ENCODE measurements at regions not wholly inside any gene's neighbourhood (a gene's known extent, or its start where the extent isn't known, plus 50 kb on each side); places are given as distances from the start of the nearest gene placed in this dataset.

GRCh38 chr2:116413659-116414058, 1400.8 kb upstream of the DDX18 start:
- H3K9me3 Mint-ChIP-seq: peaks cover 4 to 54% (median 12%) of the 10 kb centered on the region in 7 donors
- no peak overlapping the region for H3K27ac Mint-ChIP-seq
- no peaks in the 10 kb centered on the region for H3K36me3 Mint-ChIP-seq
- H3K4me1 ChIP-seq (ENCODE audit: control insufficient read depth, insufficient read depth, low read length, poor library complexity, severe bottlenecking): no peaks in the 10 kb centered on the region
- ATAC-seq (ENCODE audit: low read depth in 2 of 2): no peak
- H3K27me3 ChIP-seq (ENCODE audit: control insufficient read depth, insufficient read depth, low read length): no peaks in the 10 kb centered on the region
- H3K27ac ChIP-seq (ENCODE audit: insufficient read depth, low read length, poor library complexity, severe bottlenecking): no peak overlapping the region
- H3K9me3 ChIP-seq (ENCODE audit: control insufficient read depth in 2 of 2, low read length in 2 of 2): no peaks in the 10 kb centered on the region
- no peak overlapping the region for H3K4me3 Mint-ChIP-seq
- DNase-seq: no peak
- H3K36me3 ChIP-seq (ENCODE audit: control insufficient read depth, insufficient read depth, low read length): no peaks in the 10 kb centered on the region
- no peaks in the 10 kb centered on the region for H3K4me1 Mint-ChIP-seq
- H3K4me3 ChIP-seq (ENCODE audit: low read depth, low read length): no peak overlapping the region
- no peaks in the 10 kb centered on the region for H3K27me3 Mint-ChIP-seq

- no peak for ATAC-seq (ENCODE audit: low read depth in 2 of 2)
- H3K4me1 ChIP-seq (ENCODE audit: control insufficient read depth, insufficient read depth, low read length, poor library complexity, severe bottlenecking): no peaks in the 10 kb centered on the region
- H3K27ac Mint-ChIP-seq: no peak overlapping the region
These were observed 1397.6 kb upstream of the DDX18 start for GRCh38 chr2:116416731-116417377.

GRCh38 chr2:116435648-116436047, 1378.8 kb upstream of the DDX18 start:
- Mint-ChIP-seq H3K36me3 (no peaks in the 10 kb centered on the region), H3K9me3 (peaks cover 0 to 34% (median 8%) of the 10 kb centered on the region in 7 donors), H3K4me1 (peaks cover 0 to 5% (median 0%) of the 10 kb centered on the region in 4 donors), H3K4me3 (no peak overlapping the region), H3K27ac (no peak overlapping the region), H3K27me3 (no peaks in the 10 kb centered on the region)
- no peaks in the 10 kb centered on the region for H3K36me3 ChIP-seq (ENCODE audit: control insufficient read depth, insufficient read depth, low read length)
- no peak for DNase-seq
- H3K27me3 ChIP-seq (ENCODE audit: control insufficient read depth, insufficient read depth, low read length): no peaks in the 10 kb centered on the region
- H3K4me1 ChIP-seq (ENCODE audit: control insufficient read depth, insufficient read depth, low read length, poor library complexity, severe bottlenecking): no peaks in the 10 kb centered on the region
- no peak overlapping the region for H3K27ac ChIP-seq (ENCODE audit: insufficient read depth, low read length, poor library complexity, severe bottlenecking)
- H3K4me3 ChIP-seq (ENCODE audit: low read depth, low read length): no peak overlapping the region
- peaks cover 1 to 3% of the 10 kb centered on the region in 2 experiments for H3K9me3 ChIP-seq (ENCODE audit: control insufficient read depth in 2 of 2, low read length in 2 of 2)
- no peak for ATAC-seq (ENCODE audit: low read depth in 2 of 2)

More at GRCh38 chr2:116416731-116417377, 1397.6 kb upstream of the DDX18 start:
- Histone ChIP-seq H3K4me3 (ENCODE audit: low read depth, low read length) (no peak overlapping the region), H3K27me3 (ENCODE audit: control insufficient read depth, insufficient read depth, low read length) (no peaks in the 10 kb centered on the region), H3K36me3 (ENCODE audit: control insufficient read depth, insufficient read depth, low read length) (no peaks in the 10 kb centered on the region), H3K9me3 (ENCODE audit: control insufficient read depth in 2 of 2, low read length in 2 of 2) (no peaks in the 10 kb centered on the region), H3K27ac (ENCODE audit: insufficient read depth, low read length, poor library complexity, severe bottlenecking) (no peak overlapping the region)
- H3K4me1 Mint-ChIP-seq: no peaks in the 10 kb centered on the region
- DNase-seq: no peak
- peaks cover 4 to 48% (median 13%) of the 10 kb centered on the region in 7 donors for H3K9me3 Mint-ChIP-seq
- H3K27me3 Mint-ChIP-seq: no peaks in the 10 kb centered on the region
- H3K4me3 Mint-ChIP-seq: no peak overlapping the region
- H3K36me3 Mint-ChIP-seq: no peaks in the 10 kb centered on the region

DNA sequence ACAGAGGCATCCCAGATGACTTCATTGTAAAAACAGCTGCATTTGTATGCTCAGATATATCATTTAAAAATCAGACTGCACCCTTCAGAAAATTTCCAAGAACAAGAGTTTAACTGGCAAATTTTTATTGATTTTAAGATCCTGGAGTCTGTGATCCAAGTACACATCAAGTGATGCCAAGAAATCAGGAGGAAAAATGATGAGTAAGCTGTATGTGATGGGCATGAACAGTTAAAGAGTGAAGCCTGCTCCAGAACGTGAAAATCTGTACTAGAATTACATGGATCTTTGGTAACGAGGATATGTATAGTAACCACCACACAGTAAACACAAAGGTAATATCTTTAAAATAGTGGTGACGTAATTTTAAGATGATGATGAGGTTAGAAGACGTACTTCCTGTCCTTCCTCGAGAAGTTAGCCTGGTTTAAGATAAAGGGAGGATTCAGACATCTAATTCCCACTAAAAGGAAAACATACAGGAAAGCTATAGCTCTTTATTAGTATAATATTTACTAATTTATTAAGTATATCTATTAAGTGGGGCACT, 1374.3 kb upstream of the DDX18 start:
- H3K36me3 Mint-ChIP-seq: peaks cover 4% of the 10 kb centered on the region
- no peaks in the 10 kb centered on the region for H3K36me3 ChIP-seq (ENCODE audit: control insufficient read depth, insufficient read depth, low read length)
- H3K27ac ChIP-seq (ENCODE audit: insufficient read depth, low read length, poor library complexity, severe bottlenecking): no peak overlapping the region
- no peak overlapping the region for H3K4me3 Mint-ChIP-seq
- H3K4me3 ChIP-seq (ENCODE audit: low read depth, low read length): no peak overlapping the region
- H3K9me3 ChIP-seq (ENCODE audit: control insufficient read depth in 2 of 2, low read length in 2 of 2): peaks cover 2 to 11% of the 10 kb centered on the region in 2 experiments
- DNase-seq (no peak), ATAC-seq (ENCODE audit: low read depth in 2 of 2) (no peak)
- H3K27me3 ChIP-seq (ENCODE audit: control insufficient read depth, insufficient read depth, low read length): no peaks in the 10 kb centered on the region
- H3K4me1 Mint-ChIP-seq: peaks cover 0 to 5% (median 0%) of the 10 kb centered on the region in 4 donors
- H3K27ac Mint-ChIP-seq: no peak overlapping the region
- no peaks in the 10 kb centered on the region for H3K4me1 ChIP-seq (ENCODE audit: control insufficient read depth, insufficient read depth, low read length, poor library complexity, severe bottlenecking)
- peaks cover 0 to 30% (median 8%) of the 10 kb centered on the region in 7 donors for H3K9me3 Mint-ChIP-seq
- H3K27me3 Mint-ChIP-seq: no peaks in the 10 kb centered on the region

DNA sequence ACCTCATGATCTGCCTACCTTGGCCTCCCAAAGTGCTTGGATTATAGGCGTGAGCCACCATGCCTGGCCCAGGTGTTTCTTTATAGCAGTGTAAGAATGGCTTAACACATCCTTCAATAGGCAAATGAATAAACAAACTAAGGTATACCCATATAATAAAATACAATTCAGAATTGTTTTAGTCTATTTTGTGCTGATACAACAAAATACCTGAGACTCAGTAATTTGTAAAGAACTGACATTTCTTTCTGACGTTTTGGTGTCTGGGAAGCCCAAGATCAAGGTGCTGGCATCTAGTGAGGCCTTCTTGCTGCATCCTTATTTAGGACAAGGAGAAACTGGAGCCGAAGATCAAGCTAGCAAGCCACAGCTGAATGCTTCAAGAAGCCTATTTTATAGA, 1372.1 kb upstream of the DDX18 start:
- Mint-ChIP-seq H3K36me3 (peaks cover 4% of the 10 kb centered on the region), H3K27me3 (no peaks in the 10 kb centered on the region), H3K9me3 (peaks cover 4 to 36% (median 14%) of the 10 kb centered on the region in 7 donors)

GRCh38 chr2:116444256-116444872, 1370.1 kb upstream of the DDX18 start:
- H3K27me3 Mint-ChIP-seq: no peaks in the 10 kb centered on the region
- no peaks in the 10 kb centered on the region for H3K36me3 ChIP-seq (ENCODE audit: control insufficient read depth, insufficient read depth, low read length)

More for the DNA sequence above, 1372.1 kb upstream of the DDX18 start:
- Mint-ChIP-seq H3K4me1 (no peaks in the 10 kb centered on the region), H3K27ac (no peak overlapping the region), H3K4me3 (no peak overlapping the region)
- H3K27ac ChIP-seq (ENCODE audit: insufficient read depth, low read length, poor library complexity, severe bottlenecking): no peak overlapping the region
- peaks cover 2 to 12% of the 10 kb centered on the region in 2 experiments for H3K9me3 ChIP-seq (ENCODE audit: control insufficient read depth in 2 of 2, low read length in 2 of 2)
- H3K27me3 ChIP-seq (ENCODE audit: control insufficient read depth, insufficient read depth, low read length): no peaks in the 10 kb centered on the region
- H3K4me3 ChIP-seq (ENCODE audit: low read depth, low read length): no peak overlapping the region
- ATAC-seq (ENCODE audit: low read depth in 2 of 2) (no peak), DNase-seq (no peak)
- H3K36me3 ChIP-seq (ENCODE audit: control insufficient read depth, insufficient read depth, low read length): no peaks in the 10 kb centered on the region
- no peaks in the 10 kb centered on the region for H3K4me1 ChIP-seq (ENCODE audit: control insufficient read depth, insufficient read depth, low read length, poor library complexity, severe bottlenecking)

GRCh38 chr2:116450990-116451389, 1363.5 kb upstream of the DDX18 start:
- no peaks in the 10 kb centered on the region for H3K36me3 Mint-ChIP-seq
- no peak for ATAC-seq (ENCODE audit: low read depth in 2 of 2)
- H3K9me3 Mint-ChIP-seq: peaks cover 4 to 22% (median 12%) of the 10 kb centered on the region in 7 donors
- H3K27ac Mint-ChIP-seq: no peak overlapping the region
- no peak overlapping the region for H3K4me3 Mint-ChIP-seq
- Histone ChIP-seq H3K36me3 (ENCODE audit: control insufficient read depth, insufficient read depth, low read length) (no peaks in the 10 kb centered on the region), H3K9me3 (ENCODE audit: control insufficient read depth in 2 of 2, low read length in 2 of 2) (no peaks in the 10 kb centered on the region), H3K4me1 (ENCODE audit: control insufficient read depth, insufficient read depth, low read length, poor library complexity, severe bottlenecking) (no peaks in the 10 kb centered on the region), H3K27ac (ENCODE audit: insufficient read depth, low read length, poor library complexity, severe bottlenecking) (no peak overlapping the region), H3K4me3 (ENCODE audit: low read depth, low read length) (no peak overlapping the region), H3K27me3 (ENCODE audit: control insufficient read depth, insufficient read depth, low read length) (no peaks in the 10 kb centered on the region)
- no peak for DNase-seq
- no peaks in the 10 kb centered on the region for H3K4me1 Mint-ChIP-seq
- H3K27me3 Mint-ChIP-seq: no peaks in the 10 kb centered on the region

More at GRCh38 chr2:116444256-116444872, 1370.1 kb upstream of the DDX18 start:
- Histone ChIP-seq H3K4me3 (ENCODE audit: low read depth, low read length) (no peak overlapping the region), H3K27ac (ENCODE audit: insufficient read depth, low read length, poor library complexity, severe bottlenecking) (no peak overlapping the region), H3K9me3 (ENCODE audit: control insufficient read depth in 2 of 2, low read length in 2 of 2) (peaks cover 2 to 12% of the 10 kb centered on the region in 2 experiments), H3K4me1 (ENCODE audit: control insufficient read depth, insufficient read depth, low read length, poor library complexity, severe bottlenecking) (no peaks in the 10 kb centered on the region), H3K27me3 (ENCODE audit: control insufficient read depth, insufficient read depth, low read length) (no peaks in the 10 kb centered on the region)
- H3K36me3 Mint-ChIP-seq: peaks cover 4% of the 10 kb centered on the region
- DNase-seq (no peak), ATAC-seq (ENCODE audit: low read depth in 2 of 2) (no peak)
- no peak overlapping the region for H3K27ac Mint-ChIP-seq
- no peaks in the 10 kb centered on the region for H3K4me1 Mint-ChIP-seq
- no peak overlapping the region for H3K4me3 Mint-ChIP-seq
- peaks cover 4 to 35% (median 12%) of the 10 kb centered on the region in 7 donors for H3K9me3 Mint-ChIP-seq
